ENCODE measurements at regions not wholly inside any gene's neighbourhood (a gene's known extent, or its start where the extent isn't known, plus 50 kb on each side); places are given as distances from the start of the nearest gene placed in this dataset.

DNA sequence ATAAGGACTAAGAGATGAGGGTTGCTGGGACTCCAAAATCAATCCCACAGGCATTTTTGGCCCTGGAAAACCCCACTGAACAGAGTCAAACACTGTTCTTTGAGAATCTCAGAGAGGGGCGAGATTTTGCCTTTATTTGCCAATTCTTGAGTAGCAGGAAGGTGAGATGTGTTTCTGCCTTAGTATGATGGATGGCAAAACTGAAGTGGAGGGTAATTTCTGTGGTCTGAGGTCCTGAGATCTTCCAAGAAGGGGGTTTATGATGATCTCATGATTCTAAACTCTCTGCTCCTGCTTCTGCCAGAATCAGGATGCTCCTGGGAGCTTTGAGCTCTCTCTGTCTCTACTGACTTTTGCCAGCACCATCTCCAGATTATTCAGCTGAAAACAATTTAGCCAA, 174.8 kb upstream of the CLINT1 start:
- TF ChIP-seq, protein P1, sequence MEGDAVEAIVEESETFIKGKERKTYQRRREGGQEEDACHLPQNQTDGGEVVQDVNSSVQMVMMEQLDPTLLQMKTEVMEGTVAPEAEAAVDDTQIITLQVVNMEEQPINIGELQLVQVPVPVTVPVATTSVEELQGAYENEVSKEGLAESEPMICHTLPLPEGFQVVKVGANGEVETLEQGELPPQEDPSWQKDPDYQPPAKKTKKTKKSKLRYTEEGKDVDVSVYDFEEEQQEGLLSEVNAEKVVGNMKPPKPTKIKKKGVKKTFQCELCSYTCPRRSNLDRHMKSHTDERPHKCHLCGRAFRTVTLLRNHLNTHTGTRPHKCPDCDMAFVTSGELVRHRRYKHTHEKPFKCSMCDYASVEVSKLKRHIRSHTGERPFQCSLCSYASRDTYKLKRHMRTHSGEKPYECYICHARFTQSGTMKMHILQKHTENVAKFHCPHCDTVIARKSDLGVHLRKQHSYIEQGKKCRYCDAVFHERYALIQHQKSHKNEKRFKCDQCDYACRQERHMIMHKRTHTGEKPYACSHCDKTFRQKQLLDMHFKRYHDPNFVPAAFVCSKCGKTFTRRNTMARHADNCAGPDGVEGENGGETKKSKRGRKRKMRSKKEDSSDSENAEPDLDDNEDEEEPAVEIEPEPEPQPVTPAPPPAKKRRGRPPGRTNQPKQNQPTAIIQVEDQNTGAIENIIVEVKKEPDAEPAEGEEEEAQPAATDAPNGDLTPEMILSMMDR (IDR thresholded peaks at IDR 0.05; ENCODE audit: borderline replicate concordance, extremely low read depth, low read length, poor library complexity, severe bottlenecking), result no peak
- TF ChIP-seq EZH2 (IDR thresholded peaks at IDR 0.05; ENCODE audit: borderline replicate concordance, low read depth, low read length, severe bottlenecking), result no peak
